ENCODE measurements at regions not wholly inside any gene's neighbourhood (a gene's known extent, or its start where the extent isn't known, plus 50 kb on each side); places are given as distances from the start of the nearest gene placed in this dataset.

DNA sequence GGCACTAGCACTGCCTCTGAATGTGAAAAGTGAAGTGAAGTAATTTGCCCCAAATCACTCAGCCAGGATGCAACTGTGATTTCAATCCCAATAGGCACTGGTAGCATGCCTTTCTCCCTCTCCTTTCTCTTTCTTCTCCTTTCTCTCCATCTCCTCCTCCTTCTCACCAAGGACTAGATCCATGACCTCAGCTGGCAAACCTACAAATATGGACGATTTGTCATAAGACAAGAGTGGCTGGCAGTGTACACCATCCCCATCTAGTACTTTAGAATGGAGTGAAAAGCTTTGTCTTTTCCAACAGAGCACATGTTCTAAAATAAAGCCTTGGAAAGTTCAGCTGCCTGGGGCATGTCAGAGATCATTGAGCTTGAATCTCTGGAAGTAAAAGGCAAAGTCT is 574.7 kb upstream of the CLINT1 start:
- peaks cover 0 to 34% (median 17%) of the 10 kb centered on the region in 4 donors for H3K4me1 ChIP-seq
- no peak overlapping the region for H3K4me3 ChIP-seq
- intact Hi-C loops (cut with DNase I), result no loop called here
- no peak for TF ChIP-seq POLR2AphosphoS5 (IDR thresholded peaks at IDR 0.05)
- no peak for TF ChIP-seq EP300 (IDR thresholded peaks at IDR 0.05)
- TF ChIP-seq, protein P1, sequence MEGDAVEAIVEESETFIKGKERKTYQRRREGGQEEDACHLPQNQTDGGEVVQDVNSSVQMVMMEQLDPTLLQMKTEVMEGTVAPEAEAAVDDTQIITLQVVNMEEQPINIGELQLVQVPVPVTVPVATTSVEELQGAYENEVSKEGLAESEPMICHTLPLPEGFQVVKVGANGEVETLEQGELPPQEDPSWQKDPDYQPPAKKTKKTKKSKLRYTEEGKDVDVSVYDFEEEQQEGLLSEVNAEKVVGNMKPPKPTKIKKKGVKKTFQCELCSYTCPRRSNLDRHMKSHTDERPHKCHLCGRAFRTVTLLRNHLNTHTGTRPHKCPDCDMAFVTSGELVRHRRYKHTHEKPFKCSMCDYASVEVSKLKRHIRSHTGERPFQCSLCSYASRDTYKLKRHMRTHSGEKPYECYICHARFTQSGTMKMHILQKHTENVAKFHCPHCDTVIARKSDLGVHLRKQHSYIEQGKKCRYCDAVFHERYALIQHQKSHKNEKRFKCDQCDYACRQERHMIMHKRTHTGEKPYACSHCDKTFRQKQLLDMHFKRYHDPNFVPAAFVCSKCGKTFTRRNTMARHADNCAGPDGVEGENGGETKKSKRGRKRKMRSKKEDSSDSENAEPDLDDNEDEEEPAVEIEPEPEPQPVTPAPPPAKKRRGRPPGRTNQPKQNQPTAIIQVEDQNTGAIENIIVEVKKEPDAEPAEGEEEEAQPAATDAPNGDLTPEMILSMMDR (IDR thresholded peaks at IDR 0.05), result no peak
- TF ChIP-seq POLR2A (IDR thresholded peaks at IDR 0.05; ENCODE audit: low read depth), result no peak
- peak; percentile 85 for DNase-seq (ENCODE audit: extremely low spot score)
- no peaks in the 10 kb centered on the region for H3K27me3 ChIP-seq
- 45% methylated on average over 1 of the region's 1 CpG for WGBS
- no peak overlapping the region for H3K27ac ChIP-seq (replicated peaks in 1 of 4)
- H3K36me3 ChIP-seq, result no peaks in the 10 kb centered on the region
- H3K9me3 ChIP-seq, result peaks cover 0 to 4% (median 0%) of the 10 kb centered on the region in 4 donors

DNA sequence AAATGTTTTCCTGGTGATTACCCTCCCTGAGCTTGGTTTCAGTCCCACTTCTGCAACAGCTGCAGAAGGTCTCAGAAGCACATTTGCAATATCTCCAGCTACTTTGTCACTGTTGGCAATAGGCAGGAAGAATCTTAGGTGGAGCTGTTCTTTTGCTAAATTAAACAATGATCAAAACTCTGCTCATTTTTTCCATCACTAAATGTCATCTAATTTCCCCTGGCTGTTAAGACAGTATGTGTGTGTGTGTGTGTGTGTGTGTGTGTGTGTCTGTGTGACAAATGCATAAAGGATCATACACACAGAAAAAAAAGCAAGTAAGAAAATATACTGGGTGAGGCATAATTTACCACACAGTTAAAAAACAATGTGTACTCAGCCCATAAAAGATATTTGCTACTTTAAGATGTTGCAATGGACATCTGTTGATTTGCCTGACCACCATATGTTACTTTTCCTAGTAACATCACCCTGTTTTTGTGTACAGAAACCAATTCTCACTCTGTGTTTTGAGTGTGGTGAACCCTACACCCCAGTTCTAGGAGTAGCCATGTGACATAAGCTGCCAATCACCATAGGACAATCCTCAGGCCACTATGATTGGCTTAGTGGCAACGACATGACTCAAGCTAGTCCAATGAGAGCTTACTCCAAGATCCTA is 572.6 kb upstream of the CLINT1 start:
- Histone ChIP-seq H3K27ac (replicated peaks in 1 of 4) (peak overlapping the region; percentile 43 to 71 (median 58)), H3K4me1 (peaks cover 0 to 34% (median 17%) of the 10 kb centered on the region in 4 donors), H3K36me3 (no peaks in the 10 kb centered on the region), H3K27me3 (no peaks in the 10 kb centered on the region), H3K9me3 (peaks cover 0 to 4% (median 0%) of the 10 kb centered on the region in 4 donors), H3K4me3 (no peak overlapping the region)
- intact Hi-C loops (cut with DNase I), result no loop called here
- 83% methylated on average over 1 of the region's 1 CpG for WGBS
- DNase-seq (ENCODE audit: extremely low spot score), result peak; percentile 83
- TF ChIP-seq EP300 (IDR thresholded peaks at IDR 0.05), result no peak
- TF ChIP-seq, protein P1 (IDR thresholded peaks at IDR 0.05), result no peak
- peak; percentile 36 to 62 for TF ChIP-seq POLR2AphosphoS5 (IDR thresholded peaks at IDR 0.05)
- no peak for TF ChIP-seq POLR2A (IDR thresholded peaks at IDR 0.05; ENCODE audit: low read depth)

DNA sequence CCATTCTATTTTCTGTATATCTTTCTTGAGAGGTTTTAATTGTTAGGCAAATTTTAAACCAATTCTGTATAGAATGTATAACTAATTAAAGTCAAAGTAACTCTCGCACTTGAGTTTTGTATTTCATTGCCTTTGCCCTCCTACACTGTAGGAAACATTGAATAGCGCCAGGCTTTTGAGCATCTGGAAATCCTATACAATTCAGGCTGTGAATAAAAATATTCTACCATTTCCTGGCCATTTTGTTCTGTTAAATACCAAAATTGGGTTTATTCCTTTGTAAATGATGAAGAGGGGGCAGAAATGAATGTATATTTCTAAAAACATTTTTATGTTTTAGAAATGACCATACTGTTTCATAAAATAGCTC is 571.8 kb upstream of the CLINT1 start:
- 87% methylated on average over 2 of the region's 2 CpGs for WGBS
- no peaks in the 10 kb centered on the region for H3K27me3 ChIP-seq
- H3K4me3 ChIP-seq, result no peak overlapping the region
- DNase-seq (ENCODE audit: extremely low spot score), result no peak
- no peaks in the 10 kb centered on the region for H3K36me3 ChIP-seq
- TF ChIP-seq POLR2AphosphoS5 (IDR thresholded peaks at IDR 0.05), result no peak
- intact Hi-C loops (cut with DNase I), result no loop called here
- peaks cover 0 to 34% (median 17%) of the 10 kb centered on the region in 4 donors for H3K4me1 ChIP-seq
- peaks cover 0 to 4% (median 0%) of the 10 kb centered on the region in 4 donors for H3K9me3 ChIP-seq
- H3K27ac ChIP-seq (replicated peaks in 1 of 4), result peak overlapping the region; percentile 49 to 71 (median 58)

DNA sequence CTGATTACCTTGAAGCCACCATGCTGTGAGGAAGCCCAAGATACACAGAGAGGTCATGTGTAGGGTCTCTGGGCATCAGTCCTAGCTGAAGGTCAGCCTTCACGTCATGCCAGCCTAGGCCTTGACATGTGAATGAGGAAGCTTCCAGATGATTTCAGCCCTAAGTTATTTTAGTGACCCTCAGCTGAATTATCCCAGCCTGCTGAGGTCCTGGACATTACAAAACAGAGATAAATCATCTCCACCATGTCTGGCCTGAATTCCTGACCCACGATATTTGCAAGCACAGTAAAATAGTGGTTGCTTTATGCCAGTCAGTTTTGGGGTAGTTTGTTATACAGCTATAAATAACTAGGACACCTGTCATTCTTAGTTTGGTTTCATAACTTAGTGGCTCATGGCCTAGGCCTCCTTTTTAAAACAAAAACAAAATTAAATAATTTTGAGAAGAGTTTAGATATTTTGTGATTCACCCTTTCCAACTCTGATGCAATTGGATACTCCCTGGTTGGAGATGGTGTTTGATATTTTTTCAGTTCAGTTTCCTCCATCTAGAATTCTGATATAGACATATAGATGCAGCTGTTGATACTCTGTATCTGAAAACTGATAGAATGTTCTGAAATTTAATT is 571.3 kb upstream of the CLINT1 start:
- Histone ChIP-seq H3K4me3 (no peak overlapping the region), H3K36me3 (no peaks in the 10 kb centered on the region), H3K9me3 (peaks cover 0 to 4% (median 0%) of the 10 kb centered on the region in 4 donors), H3K4me1 (peaks cover 0 to 34% (median 17%) of the 10 kb centered on the region in 4 donors), H3K27ac (replicated peaks in 1 of 4) (peak overlapping the region; percentile 53 to 71 (median 58)), H3K27me3 (no peaks in the 10 kb centered on the region)
- TF ChIP-seq, protein P1 (IDR thresholded peaks at IDR 0.05), result no peak
- no peak for TF ChIP-seq POLR2AphosphoS5 (IDR thresholded peaks at IDR 0.05)
- intact Hi-C loops (cut with DNase I), result no loop called here
- DNase-seq (ENCODE audit: extremely low spot score), result no peak
- 70% methylated on average over 2 of the region's 2 CpGs for WGBS

DNA sequence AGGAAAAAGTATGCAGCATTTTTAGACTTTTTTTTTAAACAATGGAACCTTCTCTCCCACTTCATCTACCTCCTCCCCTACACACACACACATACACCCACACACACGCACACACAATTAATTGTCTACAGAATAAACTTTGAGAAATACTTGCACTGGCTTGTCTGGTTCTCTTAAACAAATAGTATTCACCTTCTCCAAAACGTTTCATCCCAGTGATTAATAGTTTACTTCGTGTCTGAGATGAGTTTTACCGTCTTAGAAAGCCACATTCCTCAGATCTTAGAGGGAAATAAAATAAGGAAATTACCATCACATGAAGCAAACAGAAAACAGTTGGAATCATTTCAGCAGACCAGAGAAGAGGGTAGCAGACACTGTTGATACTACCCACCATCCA is 570.6 kb upstream of the CLINT1 start:
- peaks cover 0 to 4% (median 0%) of the 10 kb centered on the region in 4 donors for H3K9me3 ChIP-seq
- intact Hi-C loops (cut with DNase I), result no loop called here
- H3K27ac ChIP-seq (replicated peaks in 1 of 4), result peak overlapping the region; percentile 30 to 60 (median 50)
- H3K4me3 ChIP-seq, result no peak overlapping the region
- peaks cover 0 to 34% (median 17%) of the 10 kb centered on the region in 4 donors for H3K4me1 ChIP-seq
- WGBS, result 28% methylated on average over 4 of the region's 4 CpGs
- no peaks in the 10 kb centered on the region for H3K27me3 ChIP-seq
- H3K36me3 ChIP-seq, result no peaks in the 10 kb centered on the region
- no peak for DNase-seq (ENCODE audit: extremely low spot score)
- TF ChIP-seq EP300 (IDR thresholded peaks at IDR 0.05), result no peak
- TF ChIP-seq, protein P1 (IDR thresholded peaks at IDR 0.05), result no peak
- TF ChIP-seq POLR2A (IDR thresholded peaks at IDR 0.05; ENCODE audit: low read depth), result no peak
- TF ChIP-seq POLR2AphosphoS5 (IDR thresholded peaks at IDR 0.05), result no peak

Data from esophagus muscularis mucosa (tissue), 4 donors.